CD4-positive, alpha-beta T cell treated with Interleukin-17A for 1 hour (primary cell): ENCODE measurements at regions not wholly inside any gene's neighbourhood (a gene's known extent, or its start where the extent isn't known, plus 50 kb on each side); places are given as distances from the start of the nearest gene placed in this dataset.

Source experiments
- DNase-seq: peaks from one replicate; pipeline ENCODE4 v3.0.0-alpha.2; 2020

GRCh38 chr1:56213068-56213467, 366.3 kb downstream of the PLPP3 start:
- no peak for DNase-seq

- DNase-seq, result no peak
Observed at GRCh38 chr1:56212143-56212542, 367.2 kb downstream of the PLPP3 start.

DNA sequence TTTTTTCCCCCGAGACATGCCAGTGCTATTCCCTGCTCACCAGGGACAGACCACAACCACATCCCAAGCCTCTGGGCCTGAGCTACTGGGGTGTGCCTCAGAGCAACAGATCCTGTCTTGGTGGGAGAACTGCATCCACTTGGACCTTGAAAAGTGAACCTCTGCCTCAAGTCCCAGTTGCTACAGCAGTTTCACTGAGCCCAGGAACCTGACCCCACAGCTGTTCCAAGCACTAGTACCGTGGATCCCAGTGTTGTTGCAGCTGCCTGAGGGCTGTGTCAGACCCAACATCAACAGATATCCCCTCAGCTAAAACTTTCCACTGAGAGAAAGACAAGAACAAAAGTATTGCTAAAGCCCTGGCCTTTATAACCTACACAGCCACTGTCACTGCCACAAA, 373.0 kb downstream of the PLPP3 start:
- DNase-seq, result no peak

- no peak for DNase-seq
Observed at GRCh38 chr1:56204206-56204605, 375.2 kb downstream of the PLPP3 start.

- no peak for DNase-seq
Observed at GRCh38 chr1:56202796-56203492, 376.4 kb downstream of the PLPP3 start.

DNA sequence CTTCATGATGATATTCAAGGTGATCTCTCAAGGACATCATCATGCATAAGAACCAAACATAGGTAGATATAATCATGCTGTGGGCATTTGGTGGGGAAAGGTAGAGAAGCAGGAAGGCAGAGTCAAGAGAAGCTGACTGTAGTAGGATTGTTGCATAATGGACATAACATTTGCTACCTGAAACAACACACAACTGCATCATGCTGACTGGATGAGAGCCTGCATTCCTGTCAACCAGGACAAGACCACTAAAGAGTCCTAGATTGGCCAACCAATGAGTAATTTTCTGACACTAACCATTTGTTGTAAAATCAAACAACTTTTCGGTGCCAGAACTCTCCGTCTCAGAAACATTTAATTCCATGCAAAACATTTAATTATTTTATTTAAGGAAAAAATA, 377.2 kb downstream of the PLPP3 start:
- DNase-seq, result no peak

DNA sequence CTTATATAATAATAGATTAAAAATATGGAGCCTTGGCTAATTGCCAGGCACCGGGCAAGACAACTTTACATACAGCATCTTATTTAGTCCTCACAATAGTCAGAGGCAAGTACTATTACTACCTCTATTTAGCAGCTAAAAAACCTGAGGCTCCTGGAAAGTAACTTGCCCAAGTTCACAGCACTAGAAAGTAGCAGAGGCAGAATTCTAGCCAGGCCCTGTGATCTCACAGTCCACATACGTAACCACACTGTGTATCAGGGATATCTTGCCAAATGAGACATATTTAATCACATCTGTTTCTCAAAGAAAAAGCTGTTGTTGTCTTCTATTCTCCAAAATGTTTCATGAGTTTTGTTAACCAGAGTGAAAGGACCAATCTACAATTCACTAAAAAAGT, 378.5 kb downstream of the PLPP3 start:
- no peak for DNase-seq

GRCh38 chr1:56200442-56200841, 378.9 kb downstream of the PLPP3 start:
- no peak for DNase-seq

GRCh38 chr1:56199956-56200355, 379.4 kb downstream of the PLPP3 start:
- no peak for DNase-seq

DNA sequence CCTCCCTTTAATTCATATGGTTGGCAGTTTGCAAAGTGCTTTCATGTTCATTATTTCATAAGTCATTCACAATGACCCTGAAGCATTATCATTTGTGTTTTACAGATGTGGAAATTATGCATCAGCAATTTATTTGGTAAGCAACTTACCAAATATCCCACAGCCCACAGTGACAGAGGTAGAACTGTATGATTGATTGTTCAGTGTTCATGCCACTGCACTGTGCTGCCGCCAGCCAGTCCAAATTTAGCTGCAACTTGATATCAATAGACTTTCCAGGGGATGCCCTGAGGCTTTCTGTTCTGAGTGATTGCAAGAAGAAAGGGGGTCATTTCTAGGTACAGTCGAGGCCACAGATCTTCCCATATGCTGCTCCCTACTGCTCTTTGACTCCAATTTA, 380.3 kb downstream of the PLPP3 start:
- no peak for DNase-seq

- DNase-seq, result no peak
Observed at GRCh38 chr1:56197946-56198345, 381.4 kb downstream of the PLPP3 start.

GRCh38 chr1:56196839-56197238, 382.5 kb downstream of the PLPP3 start:
- DNase-seq, result no peak

DNA sequence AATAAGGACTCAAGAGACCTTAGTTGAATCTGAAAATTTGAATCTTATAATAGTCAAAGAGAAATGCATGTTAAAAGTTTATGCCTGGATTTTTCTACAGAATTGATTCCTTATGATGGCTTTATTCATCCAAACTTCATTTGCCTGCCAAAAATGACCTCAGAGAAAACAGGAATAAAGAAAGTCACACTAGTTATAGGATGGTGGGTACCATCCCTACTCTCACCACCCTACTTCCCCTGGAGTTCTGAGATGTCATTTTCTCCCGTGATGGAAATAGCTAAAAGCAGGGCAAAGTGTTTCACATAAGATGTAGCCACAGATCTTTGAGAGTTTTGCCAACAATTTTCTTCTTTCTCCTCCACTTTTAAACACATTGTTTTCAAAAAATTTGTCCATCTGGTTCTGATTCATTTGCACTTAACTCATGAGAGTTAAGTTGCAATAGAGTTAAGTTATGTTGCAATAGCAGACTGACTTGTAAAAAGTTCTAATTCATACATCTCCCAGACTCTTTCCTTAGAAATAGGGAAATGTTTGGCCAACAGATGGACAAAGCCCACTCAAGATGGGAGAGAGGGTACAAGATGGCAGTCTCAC, 384.6 kb downstream of the PLPP3 start:
- DNase-seq, result no peak

DNA sequence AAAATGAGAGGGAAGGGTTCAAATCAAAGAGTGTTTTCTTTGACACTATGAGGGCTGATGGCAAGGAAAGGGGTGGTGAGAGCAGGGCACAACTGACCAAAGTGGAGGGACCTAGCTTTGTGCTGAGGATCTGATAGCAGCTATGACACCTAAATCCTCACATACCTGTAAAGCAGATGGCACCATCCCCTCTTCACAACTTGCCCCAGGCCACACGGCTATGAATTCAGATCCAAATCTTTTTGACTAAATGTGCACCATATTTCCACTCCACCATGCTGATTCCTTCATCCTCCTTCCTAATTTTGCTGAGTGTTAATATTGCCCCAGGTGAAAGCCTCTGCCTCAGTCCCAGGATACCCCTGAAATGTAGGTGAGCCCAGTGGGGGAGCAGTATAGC, 385.7 kb downstream of the PLPP3 start:
- no peak for DNase-seq

- no peak for DNase-seq
Observed at GRCh38 chr1:56191369-56191768, 388.0 kb downstream of the PLPP3 start.

GRCh38 chr1:56190806-56191365, 388.5 kb downstream of the PLPP3 start:
- no peak for DNase-seq

GRCh38 chr1:56189946-56190805, 389.2 kb downstream of the PLPP3 start:
- DNase-seq, result no peak

DNA sequence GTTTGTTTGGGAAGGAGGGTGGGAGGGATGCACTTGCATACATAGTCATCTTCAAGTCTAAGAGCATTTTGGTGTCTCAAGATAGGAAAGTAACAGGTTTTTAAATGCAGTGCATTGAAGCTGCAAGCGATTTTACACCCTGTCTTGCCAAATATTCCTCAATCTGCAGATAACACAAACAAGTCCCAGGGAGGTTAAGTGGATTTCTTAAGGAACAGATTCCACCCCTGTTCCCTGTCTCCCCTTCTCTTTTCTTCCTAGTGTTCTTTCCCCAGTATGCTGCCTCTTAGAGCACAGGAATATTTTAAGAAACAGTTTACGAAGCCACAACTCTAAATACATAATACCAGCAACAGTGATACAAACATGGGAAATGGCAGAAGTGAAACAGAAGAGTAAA, 389.9 kb downstream of the PLPP3 start:
- DNase-seq, result no peak

GRCh38 chr1:56188855-56189254, 390.5 kb downstream of the PLPP3 start:
- DNase-seq, result no peak

GRCh38 chr1:56188221-56188620, 391.1 kb downstream of the PLPP3 start:
- DNase-seq, result no peak

DNA sequence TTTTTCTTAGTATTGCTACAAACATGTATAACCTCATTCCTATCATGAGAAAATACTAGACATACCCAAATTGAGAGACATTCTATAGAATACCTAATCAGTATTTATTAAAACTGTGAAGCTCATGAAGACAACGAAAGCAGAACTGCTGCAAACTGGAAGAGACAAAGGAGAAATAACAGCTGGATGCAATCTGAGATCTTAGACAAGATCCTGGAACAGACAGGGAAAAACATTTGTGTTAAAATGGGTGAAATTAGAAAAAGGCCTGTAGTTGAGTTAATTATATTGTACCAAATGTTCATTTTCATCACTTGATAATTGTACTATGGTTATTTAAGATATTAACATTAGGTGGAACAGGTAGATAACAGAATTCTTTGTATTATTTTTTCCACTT, 392.0 kb downstream of the PLPP3 start:
- no peak for DNase-seq

- DNase-seq, result no peak
Observed at GRCh38 chr1:56185493-56185892, 393.9 kb downstream of the PLPP3 start.

DNA sequence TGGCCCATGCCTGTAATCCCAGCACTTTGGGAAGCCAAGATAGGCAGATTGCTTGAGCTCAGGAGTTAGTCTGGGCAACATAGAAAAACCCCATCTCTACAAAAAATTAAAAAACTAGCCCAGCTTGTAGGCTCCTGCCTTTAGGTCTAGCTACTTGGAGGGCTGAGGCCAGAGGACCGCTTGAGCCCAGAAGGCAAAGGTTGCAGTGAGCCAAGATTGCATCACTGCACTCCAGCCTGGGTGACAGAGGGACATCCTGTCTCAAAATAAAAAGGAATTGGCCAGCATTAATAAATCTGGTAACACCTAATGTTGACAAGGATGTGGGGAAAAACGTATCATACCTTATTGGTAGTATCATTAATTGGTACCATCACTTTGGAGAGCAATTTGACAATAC, 396.2 kb downstream of the PLPP3 start:
- no peak for DNase-seq
